ENCODE measurements at regions not wholly inside any gene's neighbourhood (a gene's known extent, or its start where the extent isn't known, plus 50 kb on each side); places are given as distances from the start of the nearest gene placed in this dataset.

- no peak for DNase-seq (ENCODE audit: extremely low read depth in 1 of 2, low read depth in 1 of 2)
Observed at GRCh38 chr14:100955201-100955600, 51.7 kb upstream of the RTL1 start.

- no peak for DNase-seq (ENCODE audit: extremely low read depth in 1 of 2, low read depth in 1 of 2)
Observed at GRCh38 chr14:100962494-100962893, 59.0 kb upstream of the RTL1 start.

- DNase-seq (ENCODE audit: extremely low read depth in 1 of 2, low read depth in 1 of 2) = no peak
Observed at GRCh38 chr14:100965296-100965695, 61.8 kb upstream of the RTL1 start.

- no peak for DNase-seq (ENCODE audit: extremely low read depth in 1 of 2, low read depth in 1 of 2)
Observed at GRCh38 chr14:100967178-100967577, 63.7 kb upstream of the RTL1 start.

DNA sequence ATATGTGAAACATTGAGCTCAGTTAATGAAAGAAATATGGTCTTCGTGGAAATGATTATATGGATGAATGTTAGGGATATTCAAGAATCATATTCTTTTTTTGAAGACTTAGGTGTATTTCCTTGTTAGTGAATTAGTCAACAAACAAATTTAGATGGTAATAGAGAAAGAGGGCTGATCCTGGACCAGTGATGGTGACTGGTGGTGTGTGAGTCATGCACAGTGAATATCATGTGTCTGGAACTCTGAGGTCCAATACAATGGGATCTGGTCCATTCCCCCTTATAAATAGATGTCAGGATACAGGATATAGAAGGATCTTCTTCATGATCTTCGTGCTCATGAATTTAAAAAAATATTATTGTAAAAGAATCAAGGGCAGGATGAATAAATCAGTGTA lies 64.4 kb upstream of the RTL1 start:
- DNase-seq (ENCODE audit: extremely low read depth in 1 of 2, low read depth in 1 of 2) = no peak

DNA sequence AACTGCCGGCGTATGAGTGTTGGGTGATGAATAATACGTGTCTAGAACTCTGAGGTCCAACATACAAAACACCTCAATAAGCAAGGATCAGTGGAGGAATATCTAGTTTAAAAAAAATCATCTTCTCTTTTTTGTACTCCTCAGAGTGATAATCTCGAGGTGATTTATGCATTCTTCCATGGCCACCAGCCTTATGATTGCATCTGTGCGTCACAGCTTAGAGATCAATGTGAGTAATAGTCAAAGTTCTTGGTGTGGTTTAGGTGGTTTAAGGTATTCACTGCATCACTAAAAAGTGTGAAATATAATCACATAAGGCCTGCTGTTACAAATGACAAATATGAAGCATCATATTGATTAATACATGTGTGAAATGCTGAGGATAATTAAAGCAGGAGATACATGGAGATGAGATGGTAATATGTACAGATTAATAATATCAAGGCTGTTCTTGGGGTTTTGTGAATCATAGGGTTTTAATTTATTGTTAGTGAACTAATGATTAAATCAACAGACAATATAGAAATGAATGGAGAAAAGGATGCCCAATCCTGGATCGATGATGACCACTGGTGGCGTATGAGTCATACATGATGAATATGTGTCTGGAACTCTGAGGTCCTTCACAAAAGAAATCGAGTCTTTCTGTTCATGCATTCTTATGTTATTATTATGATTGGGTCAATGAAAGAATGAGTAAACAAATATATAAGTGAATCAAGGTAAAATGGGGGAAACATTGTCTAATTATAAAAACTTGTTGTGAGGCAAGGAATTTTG lies 68.8 kb upstream of the RTL1 start:
- no peak for DNase-seq (ENCODE audit: extremely low read depth in 1 of 2, low read depth in 1 of 2)

DNA sequence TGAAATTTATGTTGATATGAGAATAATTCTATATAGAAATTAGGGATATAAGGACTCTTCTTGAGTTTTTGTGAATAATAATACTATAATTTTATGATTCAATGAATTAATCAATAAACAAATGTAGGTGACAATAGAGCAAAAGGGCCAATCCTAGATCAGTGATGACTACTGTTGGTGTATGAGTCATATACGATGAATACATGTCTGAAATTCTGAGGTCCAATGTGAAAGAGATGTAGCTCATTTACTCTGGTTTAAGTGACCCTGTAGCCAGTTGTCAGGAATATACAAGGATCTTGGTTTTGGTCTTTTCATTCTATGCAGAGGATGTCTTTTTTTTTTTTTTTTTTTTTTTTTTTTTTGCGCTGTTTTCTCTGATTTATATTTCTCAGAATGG lies 72.1 kb upstream of the RTL1 start:
- DNase-seq (ENCODE audit: extremely low read depth in 1 of 2, low read depth in 1 of 2) = no peak

DNA sequence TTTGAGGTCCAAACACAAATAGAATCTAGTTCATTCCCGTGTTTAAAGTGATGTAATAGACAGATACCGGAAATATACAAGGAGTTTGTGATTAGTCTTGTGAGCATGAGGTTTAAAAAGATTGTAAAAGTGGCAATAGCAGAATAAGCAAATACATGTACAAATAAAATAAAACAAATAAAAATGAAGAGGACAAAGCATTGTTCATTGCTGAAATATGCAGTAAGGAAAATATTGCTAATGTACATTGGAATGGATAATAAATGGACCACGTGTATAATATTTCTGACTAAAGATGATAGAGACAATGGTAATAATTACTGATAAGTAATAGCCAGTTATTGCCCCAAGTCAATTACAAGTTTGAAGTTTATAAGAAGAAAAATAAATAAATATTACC lies 75.6 kb upstream of the RTL1 start:
- DNase-seq (ENCODE audit: extremely low read depth in 1 of 2, low read depth in 1 of 2) = no peak

DNA sequence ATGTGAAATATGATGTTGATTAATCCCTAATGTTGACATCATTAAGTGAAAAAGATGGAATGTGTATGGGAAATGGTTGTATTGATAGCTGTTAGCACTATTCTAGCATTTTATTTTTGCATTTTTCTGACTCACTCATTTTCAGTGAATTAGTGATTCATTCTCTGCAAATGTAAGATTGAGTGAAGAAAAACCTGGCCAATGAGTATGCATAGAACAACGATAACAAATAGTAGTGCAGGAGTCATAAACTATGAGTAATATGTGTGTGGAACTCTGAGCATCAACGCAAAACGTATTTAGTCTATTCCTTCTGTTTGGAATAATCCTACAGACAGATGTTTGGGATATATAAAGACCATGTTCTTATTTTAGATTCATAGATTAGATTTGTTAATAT lies 76.3 kb upstream of the RTL1 start:
- DNase-seq (ENCODE audit: extremely low read depth in 1 of 2, low read depth in 1 of 2) = no peak

DNA sequence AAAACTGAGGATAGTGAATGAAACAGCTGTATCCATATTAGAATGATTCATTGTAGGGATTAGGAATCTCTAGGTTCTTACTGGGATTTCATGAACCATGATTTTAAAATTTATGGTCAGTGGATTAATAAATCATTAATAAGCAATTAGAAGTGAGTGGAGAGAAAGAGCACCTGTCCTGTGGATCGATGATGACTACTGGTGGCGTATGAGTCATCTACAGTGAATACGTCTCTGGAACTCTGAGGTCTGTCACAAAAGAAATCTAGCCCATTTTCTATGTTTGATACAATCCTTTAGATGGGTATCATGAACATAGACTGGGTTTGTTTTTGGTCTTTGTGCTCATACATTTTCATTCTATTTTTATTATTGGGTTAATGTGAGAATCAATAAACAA lies 77.3 kb upstream of the RTL1 start:
- DNase-seq (ENCODE audit: extremely low read depth in 1 of 2, low read depth in 1 of 2) = no peak

DNA sequence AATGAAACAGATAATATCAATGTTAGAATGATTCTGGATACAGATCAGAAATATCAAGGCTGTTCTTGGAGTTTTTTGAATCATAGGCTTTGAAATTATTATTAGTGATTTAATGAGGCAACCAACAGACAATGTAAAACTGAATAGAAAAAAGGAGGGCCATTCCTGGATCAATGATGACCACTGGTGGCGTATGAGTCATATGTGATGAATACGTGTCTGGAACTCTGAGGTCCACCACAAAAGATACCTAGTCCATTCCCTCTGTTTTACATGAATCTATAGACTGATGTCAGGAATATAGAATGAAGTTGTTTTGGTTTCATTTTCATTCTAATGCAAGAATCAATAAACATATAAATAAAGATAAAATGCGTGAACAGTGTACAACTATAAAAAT lies 78.3 kb upstream of the RTL1 start:
- no peak for DNase-seq (ENCODE audit: extremely low read depth in 1 of 2, low read depth in 1 of 2)

DNA sequence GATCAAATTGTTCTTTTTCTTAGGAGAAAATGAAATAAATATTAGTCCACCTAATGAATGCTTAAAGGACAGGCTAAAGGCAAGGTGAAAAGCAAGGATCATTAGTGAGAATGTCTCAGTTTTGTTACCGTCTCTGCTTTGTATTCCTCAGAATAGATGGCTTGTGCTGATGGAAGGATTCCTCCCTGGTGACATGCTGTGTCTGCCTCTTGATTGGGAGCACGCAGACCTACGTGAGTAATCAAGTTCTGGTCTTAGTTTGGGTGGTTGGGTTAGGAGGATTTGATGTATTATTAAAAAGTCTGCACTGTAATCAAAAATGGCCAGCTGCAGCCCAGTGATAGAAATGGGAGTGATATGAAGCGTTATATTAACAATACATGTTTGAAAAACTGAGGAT lies 78.8 kb upstream of the RTL1 start:
- DNase-seq (ENCODE audit: extremely low read depth in 1 of 2, low read depth in 1 of 2) = no peak

- no peak for DNase-seq (ENCODE audit: extremely low read depth in 1 of 2, low read depth in 1 of 2)
Observed at GRCh38 chr14:100982762-100983161, 79.2 kb upstream of the RTL1 start.

- DNase-seq (ENCODE audit: extremely low read depth in 1 of 2, low read depth in 1 of 2) = no peak
Observed at GRCh38 chr14:100983710-100984109, 80.2 kb upstream of the RTL1 start.

GRCh38 chr14:100988011-100988410 lies 84.5 kb upstream of the RTL1 start:
- no peak for DNase-seq (ENCODE audit: extremely low read depth in 1 of 2, low read depth in 1 of 2)

- no peak for DNase-seq (ENCODE audit: extremely low read depth in 1 of 2, low read depth in 1 of 2)
Observed at GRCh38 chr14:100988411-100988900, 84.9 kb upstream of the RTL1 start.

- DNase-seq (ENCODE audit: extremely low read depth in 1 of 2, low read depth in 1 of 2) = no peak
Observed at GRCh38 chr14:100988956-100989355, 85.4 kb upstream of the RTL1 start.

DNA sequence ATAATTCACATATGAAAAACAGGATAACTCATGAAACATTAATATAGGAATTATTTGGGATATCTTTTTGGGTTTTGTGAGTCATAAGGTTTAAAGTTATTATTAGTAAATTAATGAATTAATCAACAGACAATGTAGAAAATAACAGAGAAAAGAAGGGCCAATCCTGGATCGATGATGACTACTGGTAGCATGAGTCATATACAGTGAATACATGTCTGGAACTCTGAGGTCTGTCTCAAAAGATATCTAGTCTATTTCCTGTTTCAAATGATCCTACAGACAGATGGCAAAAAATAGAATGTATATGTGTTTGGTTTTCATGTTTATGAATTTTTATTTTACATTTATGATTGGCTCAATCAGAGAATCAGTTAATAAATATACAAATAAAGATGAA lies 86.4 kb upstream of the RTL1 start:
- no peak for DNase-seq (ENCODE audit: extremely low read depth in 1 of 2, low read depth in 1 of 2)

DNA sequence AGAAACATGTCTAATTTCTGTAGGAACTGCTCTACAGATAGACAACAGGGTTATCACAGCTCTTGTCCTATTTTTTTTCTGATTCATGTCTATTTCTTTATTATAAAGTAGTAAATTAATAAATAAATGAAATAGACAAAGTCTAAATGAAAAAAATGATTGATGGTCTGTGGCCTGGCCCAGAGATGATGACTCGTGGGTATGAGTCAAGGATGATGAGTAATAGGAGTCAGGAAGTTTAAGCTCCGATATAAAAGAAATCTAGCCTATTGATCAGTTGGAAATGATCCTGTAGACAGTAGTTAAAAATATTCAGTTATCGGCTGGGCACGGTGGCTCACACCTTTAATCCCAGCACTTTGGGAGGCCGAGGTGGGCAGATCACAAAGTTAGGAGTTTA lies 90.6 kb upstream of the RTL1 start:
- DNase-seq (ENCODE audit: extremely low read depth in 1 of 2, low read depth in 1 of 2) = no peak

DNA sequence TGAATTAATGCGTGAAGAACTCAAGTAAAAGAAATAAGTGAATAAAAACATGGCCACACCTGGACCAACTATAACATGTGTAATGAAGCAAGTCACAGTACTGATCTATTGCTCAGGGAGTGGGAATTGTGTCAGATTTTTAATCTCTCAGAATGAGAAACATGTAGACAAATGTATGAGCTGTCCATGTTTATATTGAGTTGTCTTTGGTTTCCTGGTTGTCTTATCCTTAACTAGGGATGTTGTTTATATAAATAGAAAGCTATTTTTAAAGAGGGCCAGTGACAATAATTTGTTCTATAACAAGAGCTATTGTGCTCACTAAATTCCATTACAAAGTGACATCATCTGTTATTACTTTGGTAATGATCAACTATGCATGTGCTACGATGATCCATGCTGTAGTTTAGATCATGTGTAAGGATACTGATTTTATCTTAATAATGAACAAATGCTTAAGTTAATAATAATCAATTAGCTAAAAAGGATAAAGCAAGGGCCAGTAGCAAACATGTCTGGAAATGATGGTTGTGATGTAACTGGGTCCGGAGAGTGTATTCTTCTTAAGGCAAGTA lies 91.3 kb upstream of the RTL1 start:
- no peak for DNase-seq (ENCODE audit: extremely low read depth in 1 of 2, low read depth in 1 of 2)

- no peak for DNase-seq (ENCODE audit: extremely low read depth in 1 of 2, low read depth in 1 of 2)
Observed at GRCh38 chr14:101000711-101001250, 97.3 kb upstream of the RTL1 start.

GRCh38 chr14:101001311-101002069 lies 98.0 kb upstream of the RTL1 start:
- no peak for DNase-seq (ENCODE audit: extremely low read depth in 1 of 2, low read depth in 1 of 2)
